Rectal smooth muscle tissue (tissue), 1 donor: ENCODE measurements at regions not wholly inside any gene's neighbourhood (a gene's known extent, or its start where the extent isn't known, plus 50 kb on each side); places are given as distances from the start of the nearest gene placed in this dataset.

Experiments used
- H3K27ac ChIP-seq: one replicate; pipeline ENCODE4 v1.7.0; 2013; ENCODE audit warnings: low read depth, low read length, inconsistent platforms
- H3K27me3 ChIP-seq: one replicate; pipeline ENCODE4 v1.7.0; 2013; ENCODE audit warnings: low read length; ENCODE audit not compliant: control insufficient read depth, insufficient read depth
- H3K36me3 ChIP-seq: one replicate; pipeline ENCODE4 v1.7.0; 2013; ENCODE audit warnings: low read length; ENCODE audit not compliant: control insufficient read depth, insufficient read depth
- H3K4me1 ChIP-seq: one replicate; pipeline ENCODE4 v1.7.0; 2013; ENCODE audit warnings: low read length; ENCODE audit not compliant: control insufficient read depth, insufficient read depth
- H3K4me3 ChIP-seq: one replicate; pipeline ENCODE4 v1.7.0; 2013; ENCODE audit warnings: low read length
- H3K9ac ChIP-seq: one replicate; pipeline ENCODE4 v1.7.0; 2013; ENCODE audit warnings: low read length

DNA sequence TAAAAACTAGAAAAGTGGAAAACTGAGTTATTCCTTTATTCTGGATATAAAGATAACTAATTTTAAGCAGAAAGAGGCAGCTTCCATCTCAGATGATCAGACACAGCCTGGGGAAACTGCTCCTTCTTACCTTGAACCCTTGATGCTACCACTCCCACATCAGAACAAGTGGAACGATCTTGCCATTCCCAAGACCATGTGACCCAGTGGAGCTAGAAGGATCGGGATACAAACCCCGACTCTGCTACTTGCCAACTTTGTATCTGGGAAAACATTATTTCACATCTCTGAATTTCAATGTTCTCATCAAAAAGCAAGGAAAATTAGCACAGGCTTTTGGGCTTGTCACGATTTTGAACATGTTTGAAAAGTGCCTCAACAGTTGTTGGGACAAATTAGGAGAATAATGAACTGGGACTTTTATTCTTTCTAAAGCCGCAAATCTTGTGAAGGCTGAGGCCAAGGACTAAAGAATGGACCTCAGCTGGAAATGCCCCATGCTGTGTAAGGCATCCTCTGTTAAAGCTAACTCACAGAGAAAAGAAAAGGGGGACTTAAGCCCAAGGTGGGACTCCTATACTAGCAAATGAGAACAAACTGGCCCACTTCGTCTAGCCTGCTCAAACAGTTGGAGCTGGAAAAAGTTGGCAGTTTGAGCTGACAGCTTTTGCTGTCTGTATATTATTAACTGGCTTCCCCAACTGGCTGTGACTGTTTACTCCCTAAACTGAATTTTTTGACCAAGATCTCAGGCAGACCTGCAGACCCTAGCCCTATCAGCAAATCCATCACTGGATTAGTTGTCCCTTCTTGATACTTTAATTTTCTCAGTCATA is 552.3 kb downstream of the EFNA5 start:
- H3K36me3 ChIP-seq = no peaks in the 10 kb centered on the region
- no peaks in the 10 kb centered on the region for H3K4me1 ChIP-seq
- no peak overlapping the region for H3K4me3 ChIP-seq
- H3K27ac ChIP-seq = no peak overlapping the region
- no peaks in the 10 kb centered on the region for H3K27me3 ChIP-seq
- H3K9ac ChIP-seq = no peak overlapping the region

DNA sequence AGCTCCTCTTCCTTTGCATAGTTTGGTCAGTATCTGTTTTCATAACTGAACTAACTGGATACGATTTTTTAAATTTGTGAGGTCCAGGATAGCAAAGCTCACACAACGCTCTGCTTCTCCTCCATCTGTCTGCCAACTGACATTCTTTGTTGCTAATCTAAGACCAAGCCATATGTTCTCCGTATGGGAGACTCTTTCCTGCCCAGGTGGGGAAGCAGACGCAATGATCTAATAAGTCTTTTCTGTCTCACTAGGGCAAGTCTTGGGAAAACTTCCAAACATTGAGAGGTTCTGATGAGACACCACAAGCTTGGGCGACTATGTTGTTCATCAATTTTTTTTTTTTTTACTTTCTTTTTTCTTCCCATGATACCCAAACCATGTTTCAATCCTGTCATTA is 558.5 kb downstream of the EFNA5 start:
- no peak overlapping the region for H3K4me3 ChIP-seq
- no peaks in the 10 kb centered on the region for H3K27me3 ChIP-seq
- no peak overlapping the region for H3K27ac ChIP-seq
- H3K9ac ChIP-seq = no peak overlapping the region
- no peaks in the 10 kb centered on the region for H3K4me1 ChIP-seq
- H3K36me3 ChIP-seq = no peaks in the 10 kb centered on the region

DNA sequence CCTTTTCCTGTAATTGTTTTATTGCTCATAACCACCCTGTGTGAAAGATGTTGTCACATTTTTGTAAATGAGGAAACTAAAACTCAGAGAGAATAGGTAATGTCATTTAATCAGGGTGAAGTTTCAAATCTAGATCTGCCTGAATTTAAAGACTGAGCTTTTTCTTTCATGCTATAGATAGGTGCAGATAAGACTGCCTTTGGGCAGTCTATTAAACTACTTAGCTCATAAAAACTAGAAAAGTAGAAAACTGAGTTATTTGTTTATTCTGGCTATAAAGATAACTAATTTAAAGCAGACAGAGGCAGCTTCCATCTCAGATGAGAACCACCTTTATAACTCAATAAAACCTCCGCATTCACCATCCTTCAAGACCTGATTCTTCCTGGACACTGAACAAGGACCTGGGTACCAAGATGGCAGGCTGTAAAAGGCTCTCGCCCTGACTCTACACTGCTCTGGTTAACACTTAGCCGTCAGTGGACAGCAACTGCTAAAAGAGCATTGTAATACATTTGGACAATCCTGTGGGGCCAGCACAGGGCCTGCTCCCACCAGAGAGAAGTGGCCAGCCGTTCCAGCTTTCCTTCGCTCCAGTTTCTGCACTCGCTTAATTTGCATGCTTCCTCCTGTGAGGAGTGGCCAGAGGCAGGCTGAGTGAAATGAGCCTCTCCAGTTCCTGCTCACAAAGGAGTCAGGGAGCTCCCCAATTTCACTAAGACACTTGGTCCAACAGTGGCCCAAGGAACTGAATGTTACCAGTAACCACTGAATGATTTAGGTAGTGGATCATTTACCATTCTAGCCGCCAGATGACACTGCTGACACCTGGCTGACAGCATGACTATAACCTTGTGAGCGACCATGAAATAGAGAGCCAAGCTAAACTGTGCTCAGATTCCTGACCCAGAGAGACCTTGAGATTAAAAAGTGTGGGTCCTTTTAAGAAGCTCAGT is 566.4 kb downstream of the EFNA5 start:
- H3K4me1 ChIP-seq = no peaks in the 10 kb centered on the region
- H3K9ac ChIP-seq = no peak overlapping the region
- no peak overlapping the region for H3K27ac ChIP-seq
- no peaks in the 10 kb centered on the region for H3K27me3 ChIP-seq
- no peaks in the 10 kb centered on the region for H3K36me3 ChIP-seq
- H3K4me3 ChIP-seq = no peak overlapping the region

DNA sequence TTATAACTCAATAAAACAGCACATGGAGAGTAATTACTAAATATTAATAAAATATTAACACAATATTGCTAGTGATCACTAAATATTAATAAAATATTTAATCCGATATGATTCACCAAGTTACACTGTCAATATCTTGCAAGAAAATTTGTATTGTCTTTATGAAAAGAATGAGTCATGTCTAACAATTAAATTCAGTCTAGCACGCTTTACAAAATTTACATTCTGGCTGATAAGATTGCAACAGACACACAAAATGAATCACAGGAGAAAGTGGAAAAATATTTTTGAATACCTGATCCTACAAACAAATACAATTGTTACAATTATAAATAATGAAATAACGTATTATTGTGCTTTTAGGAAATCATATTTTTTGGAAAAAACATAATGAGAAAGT is 567.2 kb downstream of the EFNA5 start:
- H3K9ac ChIP-seq = no peak overlapping the region
- H3K36me3 ChIP-seq = no peaks in the 10 kb centered on the region
- H3K27ac ChIP-seq = no peak overlapping the region
- no peaks in the 10 kb centered on the region for H3K4me1 ChIP-seq
- no peak overlapping the region for H3K4me3 ChIP-seq
- H3K27me3 ChIP-seq = no peaks in the 10 kb centered on the region

DNA sequence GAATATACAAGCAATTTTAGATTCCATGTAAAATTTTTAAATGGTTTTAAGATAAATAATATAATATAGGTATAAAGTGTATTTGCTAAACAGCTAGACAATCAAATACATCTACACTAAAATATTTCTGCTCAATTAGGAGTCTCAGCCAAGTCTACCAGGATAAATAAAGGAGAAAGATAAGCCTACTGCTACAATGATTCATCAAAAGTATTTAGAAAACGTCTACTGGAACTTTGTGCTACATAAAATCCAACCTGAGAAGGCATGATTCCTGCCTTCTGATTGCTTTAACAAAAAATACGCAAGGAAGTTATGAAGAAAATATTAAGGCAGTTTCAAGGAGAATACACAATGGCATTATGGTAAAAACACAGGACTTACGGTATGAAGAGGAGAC is 570.6 kb downstream of the EFNA5 start:
- H3K4me1 ChIP-seq = no peaks in the 10 kb centered on the region
- no peak overlapping the region for H3K27ac ChIP-seq
- no peaks in the 10 kb centered on the region for H3K27me3 ChIP-seq
- no peaks in the 10 kb centered on the region for H3K36me3 ChIP-seq
- H3K4me3 ChIP-seq = no peak overlapping the region
- H3K9ac ChIP-seq = no peak overlapping the region

DNA sequence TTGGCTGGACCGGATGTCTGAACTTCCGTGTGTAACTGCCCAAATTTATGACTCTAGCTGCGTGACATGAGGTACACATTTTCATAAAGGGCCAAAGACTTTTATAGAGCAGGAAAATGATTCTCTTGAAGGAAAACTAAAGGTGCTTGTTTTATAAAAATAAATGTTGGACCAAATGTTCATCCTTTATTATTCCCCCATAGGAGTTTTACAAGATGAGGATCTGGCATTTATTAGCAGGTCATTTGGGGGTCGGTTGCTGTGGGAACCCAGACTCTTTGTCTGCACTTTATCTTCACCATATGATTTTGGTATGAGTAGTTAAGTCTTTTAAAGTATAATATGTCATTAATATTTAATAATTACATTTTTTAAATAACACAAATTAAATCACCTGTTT is 571.2 kb downstream of the EFNA5 start:
- Histone ChIP-seq H3K27ac (no peak overlapping the region), H3K9ac (no peak overlapping the region), H3K27me3 (no peaks in the 10 kb centered on the region), H3K4me1 (no peaks in the 10 kb centered on the region), H3K36me3 (no peaks in the 10 kb centered on the region), H3K4me3 (no peak overlapping the region)

DNA sequence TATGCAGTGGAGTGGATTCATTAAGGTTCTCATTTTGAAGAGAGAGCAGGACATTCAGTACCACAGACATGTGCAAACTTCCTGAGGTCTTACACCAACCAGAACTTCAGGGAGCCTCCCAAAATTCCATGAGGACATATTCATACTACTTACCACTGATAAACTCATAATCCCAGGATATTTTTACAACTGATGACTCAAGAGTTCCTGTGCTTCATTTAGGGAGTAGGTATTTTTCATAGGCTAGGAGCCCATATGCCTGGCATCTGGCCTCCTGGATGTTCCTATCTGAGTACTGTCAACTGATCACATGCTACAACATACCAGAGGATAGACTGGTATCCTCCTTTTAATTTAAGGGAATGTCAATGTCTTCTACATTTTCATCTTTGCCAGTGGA is 578.0 kb downstream of the EFNA5 start:
- no peaks in the 10 kb centered on the region for H3K4me1 ChIP-seq
- H3K27ac ChIP-seq = no peak overlapping the region
- no peak overlapping the region for H3K4me3 ChIP-seq
- H3K27me3 ChIP-seq = no peaks in the 10 kb centered on the region
- H3K36me3 ChIP-seq = no peaks in the 10 kb centered on the region
- no peak overlapping the region for H3K9ac ChIP-seq

DNA sequence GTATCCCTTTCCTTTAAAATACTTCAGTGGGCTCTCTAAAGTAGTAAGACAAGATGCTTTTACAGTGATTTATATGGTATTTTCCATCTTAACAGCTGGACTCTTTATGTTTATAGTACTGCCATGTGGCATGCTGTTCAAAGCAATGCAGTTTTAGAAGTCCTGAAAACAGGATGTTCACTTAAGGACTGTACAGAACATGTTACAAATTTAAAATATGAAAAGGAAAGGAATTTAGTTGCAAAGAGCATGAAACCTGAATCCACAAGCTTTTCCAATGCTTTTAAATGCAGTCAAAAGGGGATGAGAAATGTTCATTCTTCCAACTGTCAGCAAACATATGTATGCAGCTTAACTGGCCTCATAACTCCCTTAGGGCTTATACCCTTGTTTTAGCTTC is 580.2 kb downstream of the EFNA5 start:
- no peak overlapping the region for H3K4me3 ChIP-seq
- no peak overlapping the region for H3K27ac ChIP-seq
- H3K4me1 ChIP-seq = no peaks in the 10 kb centered on the region
- H3K9ac ChIP-seq = no peak overlapping the region
- H3K27me3 ChIP-seq = no peaks in the 10 kb centered on the region
- H3K36me3 ChIP-seq = no peaks in the 10 kb centered on the region

DNA sequence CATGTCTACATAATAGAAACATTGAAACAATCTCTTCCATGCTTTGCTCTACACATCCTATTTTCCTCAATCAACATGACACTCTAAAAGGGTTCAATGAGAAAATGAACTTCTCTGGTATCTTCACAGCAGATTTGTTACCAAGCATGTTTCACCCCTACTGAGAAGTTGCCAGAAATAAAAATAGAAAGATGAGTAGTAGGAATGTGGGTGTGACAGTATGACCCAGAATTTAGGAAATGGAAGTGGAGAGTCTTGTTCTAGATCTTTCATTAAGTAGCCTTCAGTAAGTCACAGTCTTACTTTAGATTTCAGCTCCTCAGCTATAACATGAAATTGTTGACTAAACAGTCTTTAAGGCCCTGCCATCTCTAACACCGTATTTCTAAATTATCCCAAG is 581.8 kb downstream of the EFNA5 start:
- no peaks in the 10 kb centered on the region for H3K36me3 ChIP-seq
- H3K9ac ChIP-seq = no peak overlapping the region
- H3K4me3 ChIP-seq = no peak overlapping the region
- H3K27ac ChIP-seq = no peak overlapping the region
- H3K4me1 ChIP-seq = no peaks in the 10 kb centered on the region
- H3K27me3 ChIP-seq = no peaks in the 10 kb centered on the region

DNA sequence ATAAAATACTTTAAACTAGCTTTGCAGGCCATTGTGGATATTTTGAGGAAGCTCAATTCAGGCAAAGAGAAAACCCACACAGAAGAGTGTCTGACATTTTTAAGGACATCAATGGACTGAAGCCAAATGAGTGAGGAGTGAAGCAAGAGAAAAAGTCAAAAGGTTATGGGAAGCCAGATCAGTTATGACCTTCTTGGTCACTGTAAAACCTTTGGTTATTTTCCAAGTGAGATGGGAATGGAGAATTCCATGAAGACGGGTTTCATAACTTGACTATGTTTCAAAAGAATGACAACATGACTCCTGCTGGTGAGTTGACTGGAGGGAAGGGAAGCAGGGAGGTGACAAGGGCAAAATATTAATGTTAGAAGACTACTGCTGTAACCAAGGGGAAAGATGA is 585.2 kb downstream of the EFNA5 start:
- no peak overlapping the region for H3K4me3 ChIP-seq
- no peak overlapping the region for H3K27ac ChIP-seq
- no peak overlapping the region for H3K9ac ChIP-seq
- H3K36me3 ChIP-seq = no peaks in the 10 kb centered on the region
- H3K27me3 ChIP-seq = no peaks in the 10 kb centered on the region
- H3K4me1 ChIP-seq = no peaks in the 10 kb centered on the region

DNA sequence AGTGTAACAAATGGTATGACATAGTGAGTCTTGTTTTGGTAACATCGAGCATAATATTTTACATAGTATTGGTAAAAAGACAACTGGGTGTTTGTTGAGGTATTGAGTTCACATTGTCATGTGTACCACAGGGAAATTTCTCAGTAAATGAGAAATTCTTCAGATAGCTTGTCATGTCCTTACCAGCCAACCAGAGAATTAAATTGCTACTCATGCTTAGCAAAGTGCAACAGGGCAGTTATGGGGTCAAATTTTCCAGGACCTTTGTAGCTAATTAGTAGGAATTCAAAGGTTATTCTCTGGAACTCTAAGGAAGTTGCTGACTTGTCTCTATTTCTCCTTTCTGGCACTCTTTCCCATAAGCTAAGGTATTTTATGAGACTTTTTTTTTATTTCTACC is 595.7 kb downstream of the EFNA5 start:
- no peaks in the 10 kb centered on the region for H3K36me3 ChIP-seq
- H3K4me1 ChIP-seq = no peaks in the 10 kb centered on the region
- no peak overlapping the region for H3K4me3 ChIP-seq
- H3K27ac ChIP-seq = no peak overlapping the region
- H3K9ac ChIP-seq = no peak overlapping the region
- H3K27me3 ChIP-seq = no peaks in the 10 kb centered on the region

DNA sequence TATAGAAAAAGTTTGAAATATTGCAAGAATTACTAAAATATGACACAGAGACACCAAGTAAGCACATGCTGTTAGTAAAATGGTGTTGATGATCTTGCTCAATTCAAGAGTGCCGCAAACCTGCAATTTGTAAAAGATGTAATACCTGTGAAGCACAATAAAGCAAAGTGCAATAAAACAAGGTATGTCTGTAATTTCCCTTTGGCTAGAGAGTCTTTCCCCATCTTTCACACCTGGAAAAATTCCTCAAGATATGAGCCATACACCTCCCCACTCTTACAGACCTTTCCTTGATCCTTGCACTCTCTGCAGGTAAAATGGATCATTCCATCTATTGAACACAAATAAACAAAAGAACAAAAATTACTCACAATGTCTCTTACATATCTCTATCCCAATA is 597.8 kb downstream of the EFNA5 start:
- no peaks in the 10 kb centered on the region for H3K4me1 ChIP-seq
- no peak overlapping the region for H3K27ac ChIP-seq
- H3K9ac ChIP-seq = no peak overlapping the region
- H3K36me3 ChIP-seq = no peaks in the 10 kb centered on the region
- H3K27me3 ChIP-seq = no peaks in the 10 kb centered on the region
- no peak overlapping the region for H3K4me3 ChIP-seq
